Omental fat pad (tissue), 3 donors: ENCODE measurements at regions not wholly inside any gene's neighbourhood (a gene's known extent, or its start where the extent isn't known, plus 50 kb on each side); places are given as distances from the start of the nearest gene placed in this dataset.

Experiments
- ATAC-seq: fragments of 150-250 bp; one replicate; pipeline ENCODE4 v1.9.1; 2016; ENCODE audit warnings: mild to moderate bottlenecking, moderate library complexity; ENCODE audit not compliant: low FRiP score
- DNase-seq: peaks from one replicate; pipeline ENCODE4 v3.0.0-alpha.2; 2019; ENCODE audit warnings: low spot score
- TF ChIP-seq, protein P1 (sequence below), 3 donors: fragments of 450-650 bp; IDR thresholded peaks; one replicate each; pipeline ENCODE4 v1.5.1; 2016 to 2017; ENCODE audit warnings: antibody characterized with exemption in 3 of 3, mild to moderate bottlenecking in 3 of 3, moderate library complexity in 2 of 3

DNA sequence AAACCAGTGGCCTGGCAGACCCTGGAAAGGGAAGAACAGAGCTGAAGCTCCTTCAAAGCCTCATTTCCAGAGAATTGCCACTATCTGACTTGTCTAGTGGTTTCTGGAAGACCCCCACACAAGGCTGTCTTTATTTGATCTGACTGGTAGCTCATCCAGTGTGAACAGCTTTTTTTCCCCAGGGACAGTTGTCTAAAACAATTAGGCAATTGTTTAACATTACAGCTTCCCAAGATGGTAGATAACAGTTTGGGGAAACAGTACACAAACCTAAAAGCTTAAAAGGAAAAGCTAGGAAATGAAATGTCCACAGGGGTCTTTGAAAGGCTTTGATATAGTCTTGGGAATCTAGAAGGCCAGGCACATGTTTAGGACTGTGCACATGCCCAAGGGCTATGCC, 203.4 kb upstream of the CTBP2 start:
- DNase-seq (no peak), ATAC-seq (no peak)
- TF ChIP-seq, protein P1, sequence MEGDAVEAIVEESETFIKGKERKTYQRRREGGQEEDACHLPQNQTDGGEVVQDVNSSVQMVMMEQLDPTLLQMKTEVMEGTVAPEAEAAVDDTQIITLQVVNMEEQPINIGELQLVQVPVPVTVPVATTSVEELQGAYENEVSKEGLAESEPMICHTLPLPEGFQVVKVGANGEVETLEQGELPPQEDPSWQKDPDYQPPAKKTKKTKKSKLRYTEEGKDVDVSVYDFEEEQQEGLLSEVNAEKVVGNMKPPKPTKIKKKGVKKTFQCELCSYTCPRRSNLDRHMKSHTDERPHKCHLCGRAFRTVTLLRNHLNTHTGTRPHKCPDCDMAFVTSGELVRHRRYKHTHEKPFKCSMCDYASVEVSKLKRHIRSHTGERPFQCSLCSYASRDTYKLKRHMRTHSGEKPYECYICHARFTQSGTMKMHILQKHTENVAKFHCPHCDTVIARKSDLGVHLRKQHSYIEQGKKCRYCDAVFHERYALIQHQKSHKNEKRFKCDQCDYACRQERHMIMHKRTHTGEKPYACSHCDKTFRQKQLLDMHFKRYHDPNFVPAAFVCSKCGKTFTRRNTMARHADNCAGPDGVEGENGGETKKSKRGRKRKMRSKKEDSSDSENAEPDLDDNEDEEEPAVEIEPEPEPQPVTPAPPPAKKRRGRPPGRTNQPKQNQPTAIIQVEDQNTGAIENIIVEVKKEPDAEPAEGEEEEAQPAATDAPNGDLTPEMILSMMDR (IDR thresholded peaks at IDR 0.05): no peak

DNA sequence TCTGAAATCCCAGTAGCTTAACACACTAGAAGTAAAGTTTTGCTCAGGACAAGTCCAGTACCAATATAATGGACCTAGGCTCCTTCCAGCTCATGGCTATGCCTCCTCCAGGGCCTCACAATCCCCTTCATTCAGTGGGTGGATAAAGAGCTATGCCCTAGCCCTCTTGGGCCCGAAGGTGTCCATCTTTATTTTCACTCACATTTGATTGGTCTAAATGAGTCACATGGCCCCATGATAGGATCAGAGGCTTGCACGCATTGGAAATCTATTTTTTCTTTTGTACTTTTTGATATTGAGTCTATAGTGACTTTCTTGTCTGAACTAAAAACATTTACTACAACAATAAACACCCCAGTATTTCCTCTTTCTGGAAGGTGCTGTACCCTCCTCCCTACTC, 202.6 kb upstream of the CTBP2 start:
- TF ChIP-seq, protein P1 (IDR thresholded peaks at IDR 0.05): no peak
- no peak for DNase-seq
- no peak for ATAC-seq

DNA sequence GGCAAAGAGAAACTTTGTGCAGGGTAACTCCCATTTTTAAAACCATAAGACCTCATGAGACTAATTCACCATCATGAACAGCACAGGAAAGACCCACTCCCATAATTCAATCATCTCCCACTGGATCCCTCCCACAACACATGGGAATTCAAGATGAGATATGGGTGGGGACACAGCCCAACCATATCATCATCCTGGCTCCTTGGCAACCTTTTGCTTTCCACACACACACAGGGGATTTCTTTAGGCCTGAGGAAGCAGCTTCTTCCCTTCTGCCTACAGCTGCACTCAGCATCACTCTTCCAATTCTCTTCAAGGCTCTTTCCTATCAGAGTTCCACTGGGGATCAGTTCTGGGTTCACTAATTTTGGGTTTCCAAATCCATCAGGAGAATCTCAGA, 199.0 kb upstream of the CTBP2 start:
- no peak for DNase-seq
- ATAC-seq: no peak
- TF ChIP-seq, protein P1 (IDR thresholded peaks at IDR 0.05): no peak

DNA sequence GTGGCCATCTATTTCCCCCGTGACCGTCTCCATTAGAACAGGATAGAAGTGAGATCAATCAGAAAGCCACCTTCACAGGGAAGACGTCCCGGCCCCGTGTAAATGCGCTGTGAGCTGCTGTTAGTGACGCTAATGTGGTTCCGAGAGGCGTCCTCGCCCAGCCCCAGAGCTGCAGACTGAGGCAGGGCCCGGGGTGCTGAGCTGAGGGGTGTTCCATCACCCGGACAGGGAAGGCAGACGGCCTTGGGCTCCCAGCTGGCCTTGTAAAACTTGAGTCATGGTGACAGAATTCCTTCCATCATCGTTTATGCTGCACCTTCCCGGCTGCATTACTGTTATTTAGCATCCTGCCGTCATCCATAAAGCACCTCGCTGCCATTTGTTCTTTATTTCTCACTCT, 195.3 kb upstream of the CTBP2 start:
- DNase-seq (no peak), ATAC-seq (no peak)
- TF ChIP-seq, protein P1 (IDR thresholded peaks at IDR 0.05): no peak

DNA sequence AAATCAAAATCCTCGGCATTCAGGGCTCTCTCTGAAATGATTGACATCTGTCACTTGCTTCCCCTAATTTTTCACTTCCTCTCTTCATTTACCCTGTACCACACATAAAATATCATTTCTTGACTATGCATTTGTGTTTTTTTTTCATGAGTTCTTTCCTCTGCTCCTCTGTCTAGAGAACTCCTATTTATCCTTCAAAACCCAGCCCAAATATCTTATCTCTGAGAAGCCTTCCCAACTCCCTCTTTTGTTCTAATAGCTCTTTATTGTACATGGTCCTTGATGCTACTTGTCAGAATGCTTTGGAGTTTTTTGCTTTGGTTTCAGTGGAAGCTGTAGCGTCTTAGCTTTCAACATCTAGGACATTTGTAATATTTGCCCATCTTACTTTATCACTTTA, 190.2 kb upstream of the CTBP2 start:
- DNase-seq (no peak), ATAC-seq (no peak)
- TF ChIP-seq, protein P1 (IDR thresholded peaks at IDR 0.05): no peak

DNA sequence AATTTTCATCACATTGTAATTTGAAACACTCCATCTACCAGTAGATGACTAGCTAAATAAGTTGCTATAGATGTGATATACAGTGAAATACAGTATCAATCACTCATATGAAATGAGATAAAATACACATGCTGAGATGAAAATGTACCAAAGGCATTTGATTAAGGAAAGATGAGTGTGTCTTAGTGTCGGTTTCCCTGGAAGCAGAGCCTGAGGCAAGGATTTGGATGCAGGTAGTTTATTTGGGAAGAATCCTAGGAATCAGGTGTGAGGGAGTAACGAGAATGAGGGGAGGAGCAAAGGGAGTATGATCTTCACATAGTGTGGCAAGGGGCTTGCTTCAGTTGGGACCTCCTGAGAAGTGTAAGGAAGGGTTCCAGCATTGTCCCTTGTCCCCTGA, 188.2 kb upstream of the CTBP2 start:
- TF ChIP-seq, protein P1 (IDR thresholded peaks at IDR 0.05): no peak

DNA sequence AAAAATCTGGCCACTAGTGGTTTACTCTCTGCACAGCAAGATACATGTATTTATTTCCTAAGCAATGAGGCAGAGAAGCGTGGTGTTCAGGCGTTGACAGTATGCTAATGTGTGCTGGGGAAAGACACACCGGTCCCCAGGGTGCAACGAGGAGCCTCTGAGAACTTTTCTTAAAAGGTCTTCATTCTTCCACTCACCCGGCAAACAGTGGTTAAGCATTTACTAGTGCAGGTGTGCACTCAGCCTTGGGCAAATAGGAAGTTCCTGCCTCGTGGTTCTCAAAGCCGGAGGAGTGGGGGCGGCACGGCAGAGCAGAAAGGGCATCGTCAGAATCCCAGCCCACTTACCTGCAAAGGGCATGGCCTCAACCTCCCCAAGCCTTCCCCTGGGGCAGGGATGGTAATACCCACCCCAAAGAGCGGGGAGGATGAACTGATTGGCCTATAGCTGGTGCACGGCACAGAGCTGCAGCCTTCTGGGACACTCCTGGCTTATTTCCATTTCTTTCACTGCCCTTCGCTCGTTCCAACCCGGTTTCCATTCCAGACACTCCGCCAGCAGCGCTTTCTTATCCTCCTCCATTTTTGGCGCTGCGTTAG, 184.3 kb upstream of the CTBP2 start:
- TF ChIP-seq, protein P1 (IDR thresholded peaks at IDR 0.05): no peak
- no peak for ATAC-seq
- no peak for DNase-seq

More for the DNA sequence above, 188.2 kb upstream of the CTBP2 start:
- no peak for ATAC-seq
- no peak for DNase-seq
